C1 segment of cervical spinal cord (tissue), 14 donors: ENCODE measurements at regions not wholly inside any gene's neighbourhood (a gene's known extent, or its start where the extent isn't known, plus 50 kb on each side); places are given as distances from the start of the nearest gene placed in this dataset.

Experiments used
- DNase-seq, 14 donors: peaks; one replicate each; lab custom pipeline; 2025; lab: John Stamatoyannopoulos, UW

GRCh38 chr3:107063351-107063750 lies 313.9 kb upstream of the CCDC54 start:
- no peak for DNase-seq

GRCh38 chr3:107064405-107065060 lies 312.7 kb upstream of the CCDC54 start:
- peak in 12 of 14 donors; percentile 4 to 73 (median 38) for DNase-seq

DNA sequence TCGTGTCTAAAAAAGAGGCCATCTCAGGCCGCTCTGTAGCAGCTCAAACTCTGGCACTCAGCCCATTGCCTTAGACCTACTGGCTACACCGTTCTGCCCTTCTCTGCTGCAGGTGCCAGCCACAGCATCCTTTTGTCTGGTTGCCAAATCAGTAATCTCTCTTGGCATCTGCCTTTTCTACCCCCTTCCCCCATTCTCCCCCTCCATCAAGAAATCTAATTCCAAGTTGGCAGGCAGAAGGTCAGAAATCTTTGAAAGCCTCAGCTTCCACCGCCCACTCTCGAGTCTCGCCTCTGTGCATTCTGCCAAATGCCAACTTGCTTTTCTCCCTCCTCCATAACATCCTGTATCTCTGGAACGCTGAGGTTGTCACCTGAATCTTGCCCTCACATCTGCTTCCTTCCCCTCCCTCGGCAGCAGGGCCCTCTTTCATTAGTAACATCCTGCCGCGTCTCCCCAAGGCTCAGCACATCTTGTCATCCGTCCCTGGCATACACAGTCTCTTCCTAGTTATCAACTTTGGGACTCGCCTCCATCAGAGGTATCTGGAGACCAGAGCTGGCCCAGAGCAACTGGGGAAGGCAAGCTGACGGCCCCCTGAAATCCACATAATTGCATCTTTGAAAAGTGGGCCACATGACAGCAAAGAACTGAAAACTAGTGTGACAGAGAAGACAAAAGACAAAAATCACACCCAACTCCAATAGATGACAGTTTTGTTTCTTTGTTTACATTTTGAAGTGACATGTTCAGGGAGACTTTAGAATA lies 312.0 kb upstream of the CCDC54 start:
- peak in 7 of 14 donors; percentile 9 to 56 (median 33) for DNase-seq

DNA sequence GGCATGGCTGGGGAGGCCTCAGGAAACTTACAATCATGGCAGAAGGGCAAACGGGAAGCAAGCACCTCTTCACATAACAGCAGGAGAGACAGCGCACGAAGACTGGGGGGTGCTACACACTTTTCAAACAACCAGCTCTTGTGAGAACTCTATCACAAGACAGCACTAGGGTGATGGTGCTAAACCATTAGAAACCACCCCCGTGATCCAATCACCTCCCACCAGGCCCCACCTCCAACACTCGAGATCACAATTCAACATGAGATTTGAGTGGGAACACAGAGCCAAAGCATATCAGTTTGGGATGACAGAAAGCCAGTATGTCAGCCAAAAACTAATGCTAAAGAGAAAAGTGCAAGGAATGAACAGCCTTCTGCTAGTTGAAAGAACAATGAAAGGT lies 309.8 kb upstream of the CCDC54 start:
- no peak for DNase-seq

DNA sequence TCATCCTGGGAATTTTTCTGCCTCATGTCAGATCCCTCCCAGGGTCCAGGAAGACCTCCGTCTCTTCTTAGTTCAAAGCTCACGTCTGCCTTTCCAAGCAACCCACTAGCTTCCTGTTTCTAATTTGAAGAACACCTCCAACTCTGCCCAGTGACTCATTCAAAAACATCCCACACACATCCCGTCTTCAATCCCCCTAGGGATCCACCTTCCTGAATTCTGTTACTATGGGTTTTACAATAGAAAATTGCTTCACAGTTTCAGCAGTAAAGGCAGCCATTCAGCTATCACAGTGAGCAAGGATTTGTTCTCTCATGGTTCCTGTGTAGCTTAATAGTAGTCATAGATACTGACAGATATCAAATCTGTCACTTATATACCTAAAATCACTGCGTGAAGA lies 308.3 kb upstream of the CCDC54 start:
- no peak for DNase-seq

- no peak for DNase-seq
Measured at GRCh38 chr3:107076946-107077345, 300.3 kb upstream of the CCDC54 start.

DNA sequence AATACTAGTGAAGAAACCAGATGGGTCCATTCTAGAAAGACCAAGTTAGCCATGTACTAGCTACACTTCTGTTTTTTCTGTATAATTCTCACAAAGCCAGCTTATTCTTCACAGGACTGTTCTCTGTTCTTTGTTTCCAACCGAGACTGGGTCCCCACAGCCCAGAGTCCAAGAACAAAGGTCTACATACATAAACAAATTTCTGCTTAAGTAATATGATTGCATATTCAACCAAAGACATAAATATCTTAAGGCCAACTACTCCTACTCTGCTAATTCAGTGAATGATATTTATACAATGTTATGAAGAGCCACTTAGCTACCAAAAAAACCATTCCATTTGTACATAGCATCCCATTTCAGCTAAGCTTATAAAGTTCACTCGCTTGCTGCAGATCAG lies 299.8 kb upstream of the CCDC54 start:
- DNase-seq, result no peak

DNA sequence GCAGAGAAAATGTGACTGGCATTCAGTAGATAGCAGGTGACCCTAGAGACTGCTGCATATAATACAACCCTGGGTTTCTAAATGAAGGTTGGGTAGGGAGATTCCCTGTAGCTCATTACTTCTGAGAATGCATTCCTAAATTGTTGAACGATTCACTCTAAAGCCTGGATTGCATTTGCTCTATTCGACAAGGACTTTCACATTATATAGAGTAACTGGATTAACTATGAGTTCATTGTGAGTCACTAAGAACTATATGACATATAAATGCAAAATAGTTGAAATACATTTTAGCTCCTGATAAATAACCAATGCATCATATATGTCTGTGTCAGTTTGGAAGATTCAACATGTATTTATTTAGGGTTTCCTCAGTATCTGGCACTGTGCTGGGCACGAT lies 294.7 kb upstream of the CCDC54 start:
- no peak for DNase-seq

DNA sequence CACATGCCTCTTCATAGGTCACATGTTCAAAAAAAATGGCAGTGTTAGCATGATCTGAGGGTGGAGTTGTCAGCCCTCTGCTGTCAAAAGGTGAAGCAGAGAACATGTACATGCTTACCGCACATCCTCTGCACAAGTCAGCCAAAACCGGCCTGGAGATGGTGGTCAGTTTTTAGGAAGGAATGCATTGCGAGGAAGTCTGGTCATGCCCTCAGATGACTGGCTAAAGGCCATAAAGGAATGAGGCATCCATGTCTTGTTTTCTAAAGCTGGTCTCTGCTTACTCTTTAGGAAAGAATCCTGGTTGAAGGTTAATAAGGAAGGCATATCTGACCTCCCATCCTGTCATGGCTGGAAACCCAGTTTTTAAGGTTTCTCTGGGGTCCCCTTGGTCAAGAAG lies 292.0 kb upstream of the CCDC54 start:
- DNase-seq, result no peak

DNA sequence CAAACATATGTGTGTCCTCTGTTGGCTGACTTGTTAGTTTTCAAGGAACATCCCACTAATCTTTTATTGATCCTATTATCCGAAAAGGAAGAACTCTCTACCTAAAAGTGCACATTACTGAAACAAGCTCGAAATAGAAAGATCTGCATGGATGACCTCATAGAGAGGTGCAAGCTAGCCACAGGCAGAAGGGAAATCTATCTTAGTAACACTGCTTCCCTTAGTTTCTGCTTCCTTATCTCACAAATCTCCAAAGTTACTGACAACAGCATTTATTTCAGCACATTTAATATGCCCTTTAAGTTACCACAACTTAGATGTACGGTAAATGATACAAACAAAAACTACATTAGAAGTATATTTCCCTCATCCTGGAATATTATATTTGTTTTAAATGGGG lies 285.1 kb upstream of the CCDC54 start:
- DNase-seq, result no peak

DNA sequence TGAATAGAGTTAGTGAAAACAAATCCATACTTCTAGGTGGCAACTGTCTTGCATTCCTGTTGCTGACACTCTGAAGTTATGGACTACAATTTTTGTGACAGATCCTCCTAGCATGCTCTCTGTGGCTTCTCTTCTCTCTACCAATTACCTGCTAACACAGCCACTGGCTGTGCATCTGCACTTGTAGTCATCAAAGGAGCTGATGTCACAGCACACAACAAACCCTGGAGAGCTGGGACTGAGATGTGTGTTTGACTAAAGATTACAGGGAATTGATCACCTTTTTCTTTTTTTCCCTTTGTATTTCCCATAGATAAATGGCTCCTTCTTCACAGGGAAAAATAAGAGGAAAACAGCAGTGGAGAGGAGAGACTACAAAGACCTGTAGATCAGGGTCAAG lies 278.4 kb upstream of the CCDC54 start:
- DNase-seq, result no peak

DNA sequence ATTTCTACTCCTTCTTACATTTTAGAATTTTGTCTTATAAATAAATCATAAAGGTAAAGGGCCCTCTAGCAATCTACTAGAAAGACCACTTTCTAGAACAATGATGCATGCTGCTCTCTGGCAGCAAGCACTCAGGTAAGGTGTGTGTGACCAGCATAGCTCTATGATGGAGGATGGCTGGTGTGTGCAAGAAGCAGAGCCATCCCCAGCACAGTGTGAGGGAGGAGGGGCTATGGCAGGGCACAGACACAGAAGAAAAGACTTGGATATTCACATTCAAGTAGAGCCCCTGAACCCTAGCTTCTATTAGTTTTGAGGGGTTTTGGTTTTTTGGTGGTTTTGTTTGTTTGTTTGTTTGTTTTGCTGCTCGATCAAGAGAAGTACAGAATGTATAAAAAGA lies 277.1 kb upstream of the CCDC54 start:
- no peak for DNase-seq

- no peak for DNase-seq
Measured at GRCh38 chr3:107100573-107100972, 276.7 kb upstream of the CCDC54 start.

DNA sequence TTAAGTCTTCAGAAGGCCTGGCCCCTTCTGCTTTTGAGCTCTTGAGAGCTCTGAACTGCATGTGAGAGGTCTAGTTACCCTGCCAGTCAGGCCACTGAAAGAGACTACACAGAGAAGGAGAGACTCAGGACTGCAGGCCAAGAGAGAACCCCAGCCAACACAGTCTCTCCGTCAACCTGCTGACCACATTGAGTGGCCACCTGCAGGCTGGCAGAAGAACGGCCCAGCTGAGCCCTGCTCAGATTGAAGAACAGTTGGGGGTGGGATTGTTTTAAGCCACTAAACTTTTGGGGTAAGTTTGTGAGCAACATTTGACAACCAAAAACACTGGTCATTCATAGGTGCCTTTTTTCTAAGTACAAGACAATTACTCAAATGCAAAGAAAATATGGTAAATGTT lies 273.5 kb upstream of the CCDC54 start:
- DNase-seq, result no peak

DNA sequence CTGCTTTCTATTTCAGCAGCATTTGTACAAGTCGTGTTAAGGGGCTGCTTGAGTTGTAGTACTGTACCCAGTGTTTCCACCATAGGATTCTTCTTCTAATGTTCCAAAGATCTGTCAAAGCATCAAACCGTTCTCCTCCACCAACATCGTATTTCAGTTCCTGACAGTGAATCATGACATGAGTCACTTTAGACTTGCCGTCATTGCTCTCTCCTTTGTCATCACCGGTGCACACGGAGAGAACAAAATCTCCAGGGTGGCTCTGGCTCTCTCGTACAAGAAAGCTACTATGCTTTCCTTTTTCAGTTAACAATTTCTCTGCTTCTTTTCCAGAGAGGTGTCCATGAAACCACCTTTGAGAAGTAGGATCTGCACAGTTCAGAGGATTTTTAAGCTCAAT lies 270.9 kb upstream of the CCDC54 start:
- no peak for DNase-seq

- no peak for DNase-seq
Measured at GRCh38 chr3:107106907-107107306, 270.3 kb upstream of the CCDC54 start.

GRCh38 chr3:107110596-107111305 lies 266.5 kb upstream of the CCDC54 start:
- DNase-seq, result no peak

DNA sequence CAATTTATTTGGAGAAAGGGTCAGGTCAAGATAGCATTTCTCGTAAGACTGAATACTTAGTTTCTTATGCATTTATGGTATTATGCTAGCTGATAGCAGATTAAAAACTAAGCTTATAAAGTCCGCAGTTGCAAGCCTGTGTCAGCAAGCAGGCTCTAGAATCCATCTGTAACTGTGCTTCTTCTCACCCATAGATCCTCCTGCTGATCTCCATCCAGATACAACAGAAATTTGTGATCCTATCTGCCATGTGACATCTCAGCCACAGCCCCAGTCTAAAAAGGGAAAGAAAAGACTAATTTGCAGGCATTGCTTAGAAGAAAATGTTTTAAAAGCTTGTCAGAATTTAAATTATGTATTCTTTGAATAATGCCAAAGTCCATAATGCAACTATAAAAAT lies 265.4 kb upstream of the CCDC54 start:
- no peak for DNase-seq

DNA sequence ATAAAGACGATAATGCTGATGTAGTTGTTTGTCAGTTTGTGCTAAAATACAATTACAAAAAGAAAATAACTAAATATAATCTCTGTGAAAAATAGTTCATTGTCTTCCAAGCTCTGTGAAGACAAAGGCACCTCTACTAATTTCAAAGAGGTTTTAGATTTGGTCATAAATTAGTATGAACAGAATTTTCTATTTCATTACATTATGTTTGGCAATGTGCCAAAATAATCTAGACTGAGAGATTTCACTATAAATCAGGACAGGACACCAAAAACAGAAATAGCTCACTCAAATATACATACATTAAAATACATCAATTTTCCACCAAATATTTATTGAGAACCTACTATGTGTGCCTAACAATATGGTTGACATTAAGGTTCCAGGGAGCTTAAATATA lies 264.9 kb upstream of the CCDC54 start:
- no peak for DNase-seq

GRCh38 chr3:107116251-107116650 lies 261.0 kb upstream of the CCDC54 start:
- DNase-seq, result no peak

- DNase-seq, result no peak
Measured at GRCh38 chr3:107117156-107117555, 260.1 kb upstream of the CCDC54 start.

- peak in 11 of 14 donors; percentile 2 to 69 (median 22) for DNase-seq
Measured at GRCh38 chr3:107117922-107118536, 259.2 kb upstream of the CCDC54 start.
